PFSK-1 (cell line): ENCODE measurements at regions not wholly inside any gene's neighbourhood (a gene's known extent, or its start where the extent isn't known, plus 50 kb on each side); places are given as distances from the start of the nearest gene placed in this dataset.

Experiments used
- FOXP2 ChIP-seq: optimal IDR thresholded peaks from 2 replicates; pipeline ENCODE3; 2011; ENCODE audit warnings: borderline replicate concordance, control low read depth, inconsistent platforms; ENCODE audit not compliant: insufficient read depth; ENCODE audit errors: extremely low read length, extremely low read depth
- POLR2AphosphoS5 ChIP-seq: IDR thresholded peaks from 2 replicates; pipeline ENCODE4 v1.6.1; 2012; ENCODE audit warnings: low read depth, mild to moderate bottlenecking, control low read depth, low read length, moderate library complexity
- REST ChIP-seq, 2 experiments: IDR thresholded peaks; 2 replicates each; pipeline versions ENCODE4 v1.6.1 to v1.8.0; 2011 to 2012; ENCODE audit warnings: low read depth in 2 of 2, low read length in 2 of 2, control low read depth in 1 of 2, inconsistent platforms in 1 of 2, mild to moderate bottlenecking in 1 of 2, moderate library complexity in 1 of 2; ENCODE audit not compliant: insufficient read depth in 1 of 2
- SIN3A ChIP-seq: IDR thresholded peaks from 2 replicates; pipeline ENCODE4 v1.6.1; 2012; ENCODE audit warnings: mild to moderate bottlenecking, low read length, moderate library complexity, borderline replicate concordance; ENCODE audit not compliant: insufficient read depth
- TAF1 ChIP-seq: IDR thresholded peaks from 2 replicates; pipeline ENCODE4 v1.6.1; 2012; ENCODE audit warnings: low read length, control low read depth, borderline replicate concordance; ENCODE audit not compliant: insufficient read depth

GRCh38 chr10:93199191-93199751 lies 125.6 kb downstream of the CYP26A1 start:
- TF ChIP-seq SIN3A (peak; percentile 49; the same call in 1 of the 2 replicates), TAF1 (no peak), POLR2AphosphoS5 (no peak), REST (IDR thresholded peaks at IDR 0.05; ENCODE audit: insufficient read depth in 1 of 2, low read depth in 2 of 2, low read length in 2 of 2) (no peak), FOXP2 (no peak)

DNA sequence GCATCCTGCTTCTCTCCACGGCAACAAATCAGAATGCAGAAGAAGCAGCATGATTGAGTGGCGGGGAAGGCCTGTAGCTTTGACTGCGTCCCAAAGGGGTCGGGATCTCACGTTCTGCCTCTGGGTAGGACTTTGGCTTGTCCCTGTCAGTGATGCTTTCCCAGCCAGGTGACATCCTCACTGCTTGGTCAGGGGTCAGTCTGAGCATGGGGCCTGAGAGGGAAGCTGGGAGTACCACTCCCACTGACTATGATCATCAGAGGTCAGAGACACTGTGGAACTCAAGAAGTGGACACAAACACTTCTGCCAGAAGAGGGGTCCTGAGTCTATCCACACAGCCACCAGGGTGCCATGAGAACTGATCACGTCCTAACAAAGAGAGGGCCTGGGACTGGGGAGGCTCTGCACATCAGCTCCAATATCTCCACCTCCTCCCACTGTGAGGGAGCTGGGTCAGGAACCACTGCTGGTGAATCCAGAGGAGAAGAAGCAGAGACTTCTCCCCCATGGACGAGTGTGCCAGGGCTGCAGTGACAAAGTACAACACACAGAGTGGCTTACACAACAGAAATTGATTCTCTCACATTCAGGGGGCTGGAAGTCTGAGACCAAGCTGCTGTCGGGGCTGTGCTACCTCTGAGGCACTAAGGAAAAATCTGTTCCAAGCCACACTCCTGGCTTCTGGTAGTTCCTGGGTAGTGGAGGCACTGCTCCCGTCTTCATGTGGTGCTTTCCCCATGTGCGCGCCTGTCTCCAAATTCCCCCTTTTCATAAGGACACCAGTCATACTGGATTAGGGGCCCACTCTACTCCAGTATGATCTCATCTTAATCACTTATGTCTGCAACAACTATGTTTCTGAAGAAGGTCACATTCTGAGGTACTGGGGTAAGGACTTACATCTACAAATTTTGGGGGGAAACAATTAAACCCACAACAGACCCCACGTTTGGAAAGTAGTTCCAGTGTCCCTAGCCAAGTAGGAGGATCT lies 131.1 kb downstream of the CYP26A1 start:
- TF ChIP-seq SIN3A (no peak), POLR2AphosphoS5 (no peak), REST (IDR thresholded peaks at IDR 0.05; ENCODE audit: insufficient read depth in 1 of 2, low read depth in 2 of 2, low read length in 2 of 2) (no peak), FOXP2 (no peak), TAF1 (no peak)

DNA sequence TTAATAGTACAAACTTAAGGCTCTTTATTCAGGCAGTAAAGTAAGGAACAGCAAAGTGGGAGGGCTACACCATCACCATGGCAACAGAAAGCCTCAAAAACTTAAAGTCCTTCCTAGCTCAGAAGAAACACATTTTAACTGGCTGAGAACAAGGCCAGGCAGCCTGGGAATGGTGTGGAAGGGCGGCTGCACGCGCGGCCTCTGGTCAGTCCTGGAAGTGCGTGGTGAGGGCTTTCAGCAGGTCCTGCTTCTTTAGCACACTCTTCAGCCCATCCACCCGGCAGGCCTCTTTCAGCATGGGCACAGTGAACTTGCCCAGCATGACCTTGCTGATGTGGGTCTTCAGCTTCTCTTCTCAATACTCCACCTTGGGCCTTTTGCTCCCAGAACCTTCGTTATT lies 133.0 kb downstream of the CYP26A1 start:
- TF ChIP-seq POLR2AphosphoS5: no peak
- TF ChIP-seq SIN3A: no peak
- TF ChIP-seq TAF1: no peak
- no peak for TF ChIP-seq REST (IDR thresholded peaks at IDR 0.05; ENCODE audit: insufficient read depth in 1 of 2, low read depth in 2 of 2, low read length in 2 of 2)
- TF ChIP-seq FOXP2: no peak

DNA sequence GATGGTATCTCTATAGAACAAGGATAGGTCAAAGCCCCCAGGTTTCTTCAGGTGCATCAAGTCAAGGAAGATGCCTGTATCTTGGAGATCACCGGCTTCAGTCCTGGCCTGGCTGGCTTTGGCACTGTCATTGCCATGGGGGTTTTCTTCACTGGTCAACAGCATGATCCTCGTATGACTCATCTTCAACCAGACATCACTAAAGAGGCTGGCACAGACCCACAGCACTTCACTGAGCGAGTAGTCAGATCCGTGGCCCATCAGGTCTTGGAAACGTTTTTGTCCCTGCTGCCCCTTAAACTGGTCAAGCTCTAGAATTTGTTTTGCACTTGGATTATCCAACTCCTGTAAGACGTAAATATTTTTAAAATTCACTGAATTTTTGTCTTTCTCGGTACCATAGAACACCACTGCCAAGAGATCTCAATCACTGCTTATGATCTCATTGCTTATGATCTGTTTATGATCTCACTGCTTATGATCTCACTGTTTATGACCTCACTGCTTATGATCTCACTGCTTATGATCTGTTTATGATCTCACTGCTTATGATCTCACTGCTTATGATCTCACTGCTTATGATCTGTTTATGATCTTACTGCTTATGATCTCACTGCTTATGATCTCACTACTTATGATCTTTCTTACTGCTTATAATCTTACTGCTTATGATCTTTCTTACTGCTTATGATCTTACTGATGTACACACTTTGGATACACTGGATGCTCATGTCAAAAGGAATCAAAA lies 135.2 kb downstream of the CYP26A1 start:
- TF ChIP-seq FOXP2 (no peak), REST (IDR thresholded peaks at IDR 0.05; ENCODE audit: insufficient read depth in 1 of 2, low read depth in 2 of 2, low read length in 2 of 2) (no peak), TAF1 (no peak), SIN3A (no peak), POLR2AphosphoS5 (no peak)
